CD14-positive monocyte (primary cell): ENCODE measurements at regions not wholly inside any gene's neighbourhood (a gene's known extent, or its start where the extent isn't known, plus 50 kb on each side); places are given as distances from the start of the nearest gene placed in this dataset.

Experiments
- DNase-seq, 3 donors: peaks; one replicate each; pipeline ENCODE4 v3.0.0-alpha.2; 2011 to 2022
- H2AFZ ChIP-seq: 2 replicates; pipeline ENCODE4 v1.6.0; 2012; ENCODE audit warnings: mild to moderate bottlenecking, low read depth, low read length, inconsistent platforms; ENCODE audit not compliant: insufficient read depth, poor library complexity, severe bottlenecking
- H3K27ac ChIP-seq, 2 donors: 1 replicate in 1 of 2; 2 replicates in 1 of 2; pipeline ENCODE4 v1.5.1; 2012 to 2013; ENCODE audit warnings: low read length in 2 of 2, control low read depth in 1 of 2, inconsistent platforms in 1 of 2, low read depth in 1 of 2, mild to moderate bottlenecking in 1 of 2
- H3K27me3 ChIP-seq, 2 donors: one replicate each; pipeline versions ENCODE4 v1.6.0 to v1.6.1; 2011 to 2013; ENCODE audit warnings: low read length in 2 of 2; ENCODE audit not compliant: control insufficient read depth in 2 of 2, insufficient read depth in 2 of 2
- H3K36me3 ChIP-seq, 2 donors: replicated peaks in 1 of 2; 1 replicate in 1 of 2; 2 replicates in 1 of 2; pipeline versions ENCODE4 v1.5.1 to v1.6.1; 2012 to 2013; ENCODE audit warnings: low read length in 2 of 2, control low read depth in 1 of 2, inconsistent platforms in 1 of 2, mild to moderate bottlenecking in 1 of 2; ENCODE audit not compliant: insufficient read depth in 2 of 2, control insufficient read depth in 1 of 2
- H3K4me1 ChIP-seq, 2 donors: 1 replicate in 1 of 2; 2 replicates in 1 of 2; pipeline versions ENCODE4 v1.5.1 to v1.6.1; 2012 to 2013; ENCODE audit warnings: low read length in 2 of 2, control low read depth in 1 of 2, inconsistent platforms in 1 of 2, mild to moderate bottlenecking in 1 of 2, moderate library complexity in 1 of 2; ENCODE audit not compliant: insufficient read depth in 2 of 2, control insufficient read depth in 1 of 2
- H3K4me2 ChIP-seq: replicated peaks from 2 replicates; pipeline ENCODE3; 2012; ENCODE audit warnings: low read length, moderate library complexity, mild to moderate bottlenecking; ENCODE audit not compliant: poor library complexity, severe bottlenecking; ENCODE audit errors: extremely low read depth
- H3K4me3 ChIP-seq, 3 experiments: fragments of 200-600 bp in 1 of 3; sonication (generic) in 1 of 3; replicated peaks in 1 of 3; 1 replicate in 2 of 3; 2 replicates in 1 of 3; pipeline ENCODE4 v1.5.1; 2011 to 2013; ENCODE audit warnings: low read length in 3 of 3, mild to moderate bottlenecking in 3 of 3, control low read depth in 2 of 3, low read depth in 2 of 3, inconsistent platforms in 1 of 3, moderate library complexity in 1 of 3
- H3K79me2 ChIP-seq: 2 replicates; pipeline ENCODE4 v1.6.0; 2012; ENCODE audit warnings: mild to moderate bottlenecking, control low read depth, inconsistent platforms, low read length, moderate library complexity; ENCODE audit not compliant: insufficient read depth
- H3K9ac ChIP-seq: 2 replicates; pipeline ENCODE4 v1.6.0; 2017; ENCODE audit warnings: low read length, mild to moderate bottlenecking; ENCODE audit not compliant: insufficient read depth, poor library complexity, severe bottlenecking
- H3K9me3 ChIP-seq, 2 donors: replicated peaks in 1 of 2; 1 replicate in 1 of 2; 2 replicates in 1 of 2; pipeline versions ENCODE4 v1.5.1 to v1.6.1; 2012 to 2013; ENCODE audit warnings: low read length in 2 of 2, control low read depth in 1 of 2; ENCODE audit not compliant: control insufficient read depth in 1 of 2, insufficient read depth in 1 of 2
- H4K20me1 ChIP-seq: 2 replicates; pipeline ENCODE4 v1.6.0; 2012; ENCODE audit warnings: mild to moderate bottlenecking, low read length, control low read depth, moderate library complexity; ENCODE audit not compliant: insufficient read depth
- H3K27ac Mint-ChIP-seq, 7 donors: one replicate each; pipeline ENCODE4 v1.8.0; 2020; ENCODE audit warnings: mild to moderate bottlenecking in 7 of 7, mixed read lengths in 7 of 7, moderate library complexity in 6 of 7, inconsistent platforms in 2 of 7
- H3K27me3 Mint-ChIP-seq, 3 donors: one replicate each; pipeline ENCODE4 v1.8.0; 2021 to 2022; ENCODE audit warnings: low read depth in 3 of 3, mild to moderate bottlenecking in 3 of 3, mixed read lengths in 3 of 3, moderate library complexity in 3 of 3, inconsistent platforms in 1 of 3
- H3K36me3 Mint-ChIP-seq, 2 donors: one replicate each; pipeline ENCODE4 v1.8.0; 2020; ENCODE audit warnings: mixed read lengths in 2 of 2, inconsistent platforms in 1 of 2, mild to moderate bottlenecking in 1 of 2
- H3K4me1 Mint-ChIP-seq: one replicate; pipeline ENCODE4 v1.8.0; 2020; ENCODE audit warnings: mild to moderate bottlenecking, mixed read lengths
- H3K4me3 Mint-ChIP-seq, 2 donors: one replicate each; pipeline ENCODE4 v1.8.0; 2020; ENCODE audit warnings: mild to moderate bottlenecking in 2 of 2, mixed read lengths in 2 of 2, moderate library complexity in 1 of 2
- H3K9me3 Mint-ChIP-seq, 7 donors: one replicate each; pipeline ENCODE4 v1.8.0; 2020 to 2022; ENCODE audit warnings: mixed read lengths in 7 of 7, mild to moderate bottlenecking in 6 of 7, moderate library complexity in 6 of 7, inconsistent platforms in 2 of 7
- CTCF ChIP-seq: fragments of 200-600 bp; IDR thresholded peaks from one replicate; pipeline ENCODE4 v1.8.0; 2022; ENCODE audit warnings: antibody characterized with exemption, mild to moderate bottlenecking
- WGBS: methylation state at CpG from one replicate; pipeline ENCODE4 v1.1.5; 2013; ENCODE audit warnings: missing lambda C conversion rate; ENCODE audit not compliant: insufficient coverage; 5-methylcytosine and 5-hydroxymethylcytosine counted together
- intact Hi-C, 2 donors: fragments of 100-400 bp; cut with micrococcal nuclease; formaldehyde crosslinking; loops; one replicate each; pipeline versions ENCODE4 v1.15.0 to v1.15.1; 2023

- H3K9me3 Mint-ChIP-seq = peaks cover 0 to 4% (median 0%) of the 10 kb centered on the region in 7 donors
- Histone ChIP-seq H3K4me1 (no peaks in the 10 kb centered on the region), H3K27ac (no peak overlapping the region), H2AFZ (no peak overlapping the region), H3K4me3 (no peak overlapping the region), H4K20me1 (no peaks in the 10 kb centered on the region), H3K9ac (no peak overlapping the region), H3K79me2 (no peaks in the 10 kb centered on the region), H3K9me3 (no peaks in the 10 kb centered on the region), H3K36me3 (no peaks in the 10 kb centered on the region), H3K4me2 (no peak overlapping the region), H3K27me3 (no peaks in the 10 kb centered on the region)
- no peak overlapping the region for H3K27ac Mint-ChIP-seq
- DNase-seq = no peak
- H3K27me3 Mint-ChIP-seq = peaks cover 5 to 23% (median 5%) of the 10 kb centered on the region in 3 donors
- H3K4me3 Mint-ChIP-seq = no peak overlapping the region
- H3K36me3 Mint-ChIP-seq = no peaks in the 10 kb centered on the region
- intact Hi-C loops = no loop called here
- no peak for TF ChIP-seq CTCF
- WGBS = 13% methylated on average over 3 of the region's 13 CpGs
- H3K4me1 Mint-ChIP-seq = peaks cover 2% of the 10 kb centered on the region
Measured at GRCh38 chr5:62143268-62144229, 162.5 kb upstream of the KIF2A start.

- Histone ChIP-seq H3K4me1 (no peaks in the 10 kb centered on the region), H3K9ac (no peak overlapping the region), H3K79me2 (no peaks in the 10 kb centered on the region), H3K27ac (no peak overlapping the region), H3K36me3 (no peaks in the 10 kb centered on the region), H4K20me1 (no peaks in the 10 kb centered on the region), H3K27me3 (no peaks in the 10 kb centered on the region), H2AFZ (no peak overlapping the region), H3K4me2 (no peak overlapping the region), H3K4me3 (no peak overlapping the region), H3K9me3 (no peaks in the 10 kb centered on the region)
- Mint-ChIP-seq H3K9me3 (peaks cover 0 to 6% (median 3%) of the 10 kb centered on the region in 7 donors), H3K27me3 (peaks cover 5 to 21% (median 5%) of the 10 kb centered on the region in 3 donors), H3K36me3 (no peaks in the 10 kb centered on the region), H3K4me1 (peaks cover 2% of the 10 kb centered on the region), H3K4me3 (no peak overlapping the region), H3K27ac (no peak overlapping the region)
- intact Hi-C loops = no loop called here
- DNase-seq = no peak
- 100% methylated on average over 1 of the region's 5 CpGs for WGBS
- no peak for TF ChIP-seq CTCF
Measured at GRCh38 chr5:62144401-62145022, 161.5 kb upstream of the KIF2A start.
